ENCODE measurements at regions not wholly inside any gene's neighbourhood (a gene's known extent, or its start where the extent isn't known, plus 50 kb on each side); places are given as distances from the start of the nearest gene placed in this dataset.

DNA sequence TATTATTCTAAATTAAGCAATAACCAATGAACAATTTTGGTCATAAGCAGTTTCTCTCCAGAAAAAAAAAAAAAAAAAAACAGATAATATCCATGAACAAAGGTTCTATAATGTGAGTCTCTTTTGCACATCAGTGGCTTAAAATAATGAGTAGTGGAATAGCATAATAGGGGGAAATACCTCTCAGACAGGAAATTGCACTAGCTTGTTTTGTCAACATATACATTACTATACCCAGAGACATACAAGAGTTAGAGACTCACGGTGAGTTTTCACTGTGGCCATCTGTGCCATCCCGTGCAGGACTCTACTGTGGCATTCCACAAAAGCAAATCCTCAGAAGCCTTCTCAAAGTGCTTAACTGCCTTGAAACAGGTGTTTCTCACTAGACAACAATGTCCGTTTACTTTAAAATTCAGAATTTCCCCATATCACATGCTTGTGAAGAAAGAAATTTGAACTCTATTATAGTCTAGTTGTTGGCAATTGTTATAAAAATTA, 697.9 kb downstream of the USP25 start:
- H3K27me3 ChIP-seq: no peaks in the 10 kb centered on the region
- TF ChIP-seq EP300 (IDR thresholded peaks at IDR 0.05): no peak
- TF ChIP-seq POLR2AphosphoS5 (IDR thresholded peaks at IDR 0.05): no peak
- no peak for TF ChIP-seq POLR2A (IDR thresholded peaks at IDR 0.05)
- TF ChIP-seq, protein P1, sequence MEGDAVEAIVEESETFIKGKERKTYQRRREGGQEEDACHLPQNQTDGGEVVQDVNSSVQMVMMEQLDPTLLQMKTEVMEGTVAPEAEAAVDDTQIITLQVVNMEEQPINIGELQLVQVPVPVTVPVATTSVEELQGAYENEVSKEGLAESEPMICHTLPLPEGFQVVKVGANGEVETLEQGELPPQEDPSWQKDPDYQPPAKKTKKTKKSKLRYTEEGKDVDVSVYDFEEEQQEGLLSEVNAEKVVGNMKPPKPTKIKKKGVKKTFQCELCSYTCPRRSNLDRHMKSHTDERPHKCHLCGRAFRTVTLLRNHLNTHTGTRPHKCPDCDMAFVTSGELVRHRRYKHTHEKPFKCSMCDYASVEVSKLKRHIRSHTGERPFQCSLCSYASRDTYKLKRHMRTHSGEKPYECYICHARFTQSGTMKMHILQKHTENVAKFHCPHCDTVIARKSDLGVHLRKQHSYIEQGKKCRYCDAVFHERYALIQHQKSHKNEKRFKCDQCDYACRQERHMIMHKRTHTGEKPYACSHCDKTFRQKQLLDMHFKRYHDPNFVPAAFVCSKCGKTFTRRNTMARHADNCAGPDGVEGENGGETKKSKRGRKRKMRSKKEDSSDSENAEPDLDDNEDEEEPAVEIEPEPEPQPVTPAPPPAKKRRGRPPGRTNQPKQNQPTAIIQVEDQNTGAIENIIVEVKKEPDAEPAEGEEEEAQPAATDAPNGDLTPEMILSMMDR (IDR thresholded peaks at IDR 0.05): no peak
- H3K27ac ChIP-seq: no peak overlapping the region
- no peaks in the 10 kb centered on the region for H3K9me3 ChIP-seq
- WGBS: 77% methylated on average over 3 of the region's 3 CpGs
- H3K4me1 ChIP-seq: peaks cover 21% of the 10 kb centered on the region
- no peaks in the 10 kb centered on the region for H3K36me3 ChIP-seq
- DNase-seq (ENCODE audit: low spot score in 2 of 2): no peak
- no peak overlapping the region for H3K4me3 ChIP-seq

DNA sequence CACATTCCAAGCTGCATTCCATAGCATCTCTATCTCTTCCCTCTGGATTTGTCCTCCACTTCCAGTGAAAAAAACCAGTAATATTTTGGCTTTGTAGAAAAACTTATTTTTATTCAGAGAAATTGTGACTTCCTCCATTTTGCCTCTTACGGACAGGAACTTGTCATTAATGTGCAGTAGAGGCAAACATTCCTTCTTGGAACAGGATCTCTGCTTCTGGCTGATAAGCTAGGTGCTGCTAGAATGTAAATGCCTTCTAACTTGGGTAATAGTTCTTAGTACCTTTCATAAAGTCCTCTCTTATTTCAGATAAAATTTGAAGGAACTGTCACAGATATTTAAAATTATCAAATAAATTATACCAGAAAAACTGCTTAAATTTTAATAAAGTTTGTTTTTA, 707.8 kb downstream of the USP25 start:
- Histone ChIP-seq H3K27me3 (no peaks in the 10 kb centered on the region), H3K4me1 (peaks cover 6% of the 10 kb centered on the region), H3K9me3 (no peaks in the 10 kb centered on the region), H3K4me3 (no peak overlapping the region), H3K27ac (no peak overlapping the region), H3K36me3 (no peaks in the 10 kb centered on the region)
- no peak for DNase-seq (ENCODE audit: low spot score in 2 of 2)
- 94% methylated on average over 1 of the region's 1 CpG for WGBS
- TF ChIP-seq EP300 (IDR thresholded peaks at IDR 0.05) (no peak), POLR2AphosphoS5 (IDR thresholded peaks at IDR 0.05) (no peak), POLR2A (IDR thresholded peaks at IDR 0.05) (no peak)
- TF ChIP-seq, protein P1 (IDR thresholded peaks at IDR 0.05): no peak

DNA sequence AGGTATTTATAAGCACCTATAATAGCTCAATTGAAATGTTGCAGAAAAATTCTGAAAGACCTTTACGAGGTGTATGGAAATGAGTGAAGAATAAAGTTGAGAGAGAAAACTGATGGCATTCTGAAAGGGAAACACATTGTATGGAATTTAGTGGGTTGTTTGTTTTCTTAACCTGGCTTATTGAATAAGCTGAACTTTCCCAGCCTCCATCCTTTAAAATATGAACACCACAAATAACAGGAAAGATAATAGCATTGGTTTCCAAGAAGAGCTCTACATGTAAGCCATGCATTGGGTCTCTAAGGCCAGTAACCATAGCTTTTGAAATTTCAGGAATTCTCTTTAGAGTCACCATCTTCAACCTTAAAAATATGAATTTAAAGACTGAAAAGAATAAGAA, 709.0 kb downstream of the USP25 start:
- 98% methylated on average over 1 of the region's 1 CpG for WGBS
- TF ChIP-seq, protein P1 (IDR thresholded peaks at IDR 0.05): no peak
- TF ChIP-seq EP300 (IDR thresholded peaks at IDR 0.05) (no peak), POLR2A (IDR thresholded peaks at IDR 0.05) (no peak), POLR2AphosphoS5 (IDR thresholded peaks at IDR 0.05) (no peak)
- Histone ChIP-seq H3K4me3 (no peak overlapping the region), H3K27ac (no peak overlapping the region), H3K9me3 (no peaks in the 10 kb centered on the region), H3K4me1 (peaks cover 6% of the 10 kb centered on the region), H3K27me3 (no peaks in the 10 kb centered on the region), H3K36me3 (no peaks in the 10 kb centered on the region)
- DNase-seq (ENCODE audit: low spot score in 2 of 2): no peak

DNA sequence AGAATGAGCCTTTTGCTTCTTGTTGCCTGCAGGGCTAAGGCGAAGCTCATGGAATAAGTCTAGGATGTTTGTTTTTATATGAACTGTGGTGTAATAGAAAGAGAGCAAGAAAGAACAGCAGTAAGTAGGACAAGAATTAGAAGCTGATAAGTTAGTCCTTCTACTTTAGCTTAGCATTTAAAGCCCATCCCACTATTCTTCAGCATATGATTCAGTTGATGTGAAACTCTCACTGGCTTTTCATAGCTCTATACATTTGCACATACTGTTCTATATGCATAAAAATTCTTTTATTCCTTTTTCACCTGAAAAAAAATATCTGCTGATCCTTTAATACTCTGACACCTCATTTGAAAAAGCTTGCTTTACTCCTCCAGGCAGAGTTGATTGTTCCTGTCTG, 712.0 kb downstream of the USP25 start:
- Histone ChIP-seq H3K27me3 (no peaks in the 10 kb centered on the region), H3K4me3 (no peak overlapping the region), H3K36me3 (no peaks in the 10 kb centered on the region), H3K27ac (no peak overlapping the region), H3K9me3 (no peaks in the 10 kb centered on the region), H3K4me1 (peaks cover 6% of the 10 kb centered on the region)
- no peak for DNase-seq (ENCODE audit: low spot score in 2 of 2)
- 61% methylated on average over 1 of the region's 1 CpG for WGBS
- TF ChIP-seq, protein P1 (IDR thresholded peaks at IDR 0.05): no peak
- TF ChIP-seq EP300 (IDR thresholded peaks at IDR 0.05): no peak
- TF ChIP-seq POLR2AphosphoS5 (IDR thresholded peaks at IDR 0.05): no peak
- TF ChIP-seq POLR2A (IDR thresholded peaks at IDR 0.05): no peak

DNA sequence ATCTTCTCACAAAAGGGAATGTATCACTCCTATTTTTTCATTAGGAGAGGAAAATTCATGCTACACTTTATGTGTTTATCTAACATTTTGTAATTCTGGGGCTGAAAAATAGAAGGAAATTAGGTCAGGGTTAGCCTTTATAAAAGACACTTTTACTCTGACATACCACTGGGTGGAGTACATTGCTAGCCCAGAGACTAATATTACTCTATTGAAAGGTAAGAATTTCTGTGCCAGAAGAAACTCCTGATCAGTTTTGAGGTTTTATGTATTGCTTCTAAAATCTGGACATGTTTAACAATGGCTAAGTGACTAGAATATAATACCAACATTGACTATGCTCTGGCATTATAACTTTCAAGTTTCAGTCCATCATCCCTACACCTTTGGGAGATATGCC, 724.6 kb downstream of the USP25 start:
- no peak overlapping the region for H3K4me3 ChIP-seq
- TF ChIP-seq, protein P1 (IDR thresholded peaks at IDR 0.05): peak in 1 of 2 donors; percentile 12
- no peak for TF ChIP-seq POLR2AphosphoS5 (IDR thresholded peaks at IDR 0.05)
- no peak for TF ChIP-seq EP300 (IDR thresholded peaks at IDR 0.05)
- no peak for TF ChIP-seq POLR2A (IDR thresholded peaks at IDR 0.05)
- peaks cover 6% of the 10 kb centered on the region for H3K4me1 ChIP-seq
- no peak for DNase-seq (ENCODE audit: low spot score in 2 of 2)
- no peaks in the 10 kb centered on the region for H3K36me3 ChIP-seq
- no peak overlapping the region for H3K27ac ChIP-seq
- no peaks in the 10 kb centered on the region for H3K27me3 ChIP-seq
- H3K9me3 ChIP-seq: no peaks in the 10 kb centered on the region

Data from suprapubic skin (tissue), 4 donors.